Activated CD8-positive, alpha-beta memory T cell treated with anti-CD3 and anti-CD28 coated beads, Interleukin-2, amount 50 U/mL, for 24 hours (primary cell): ENCODE measurements at regions not wholly inside any gene's neighbourhood (a gene's known extent, or its start where the extent isn't known, plus 50 kb on each side); places are given as distances from the start of the nearest gene placed in this dataset.

ENCODE experiments used
- DNase-seq: peaks from one replicate; pipeline ENCODE4 v3.0.0-alpha.2; 2020; ENCODE audit errors: extremely low read depth

GRCh38 chr2:203813684-203814083 lies 53.9 kb upstream of the CTLA4 start:
- no peak for DNase-seq

- no peak for DNase-seq
Measured at GRCh38 chr2:203814661-203815540, 52.7 kb upstream of the CTLA4 start.

GRCh38 chr2:203815541-203815898 lies 52.1 kb upstream of the CTLA4 start:
- no peak for DNase-seq

- DNase-seq: no peak
Measured at GRCh38 chr2:203817147-203817546, 50.4 kb upstream of the CTLA4 start.
